ENCODE measurements at regions not wholly inside any gene's neighbourhood (a gene's known extent, or its start where the extent isn't known, plus 50 kb on each side); places are given as distances from the start of the nearest gene placed in this dataset.

- H3K23me2 ChIP-seq (ENCODE audit: low read depth, low read length), result no peaks in the 10 kb centered on the region
- CTCF ChIA-PET (ENCODE audit: partially characterized antibody), result no interaction called here
- 81% methylated on average over 3 of the region's 3 CpGs; no CpG with 5 or more reads in 1 of the 2 experiments for WGBS, 2 experiments (ENCODE audit: extremely low coverage in 1 of 2, insufficient coverage in 1 of 2, insufficient read length in 1 of 2, insufficient replicate concordance in 2 of 2, low coverage in 1 of 2, low lambda C conversion rate in 2 of 2, missing lambda C conversion rate in 1 of 2)
These were observed 147.3 kb upstream of the KCNJ18 start for GRCh38 chr17:21545064-21545463.

More at GRCh38 chr17:21545064-21545463, 147.3 kb upstream of the KCNJ18 start:
- H2BK120ac ChIP-seq (replicated peaks; ENCODE audit: low read depth, low read length), result no peak overlapping the region
- H3K9ac ChIP-seq (replicated peaks in 1 of 4; ENCODE audit: extremely low read depth in 1 of 4, low read depth in 3 of 4, low read length in 3 of 4), result no peak overlapping the region
- no peak overlapping the region for H2AK5ac ChIP-seq (ENCODE audit: low read depth, low read length)
- no peaks in the 10 kb centered on the region for H3K4me1 ChIP-seq (replicated peaks in 1 of 4; ENCODE audit: control insufficient read depth in 3 of 4, insufficient read depth in 4 of 4, low read length in 3 of 4)
- no peak overlapping the region for H3K4me2 ChIP-seq (ENCODE audit: insufficient read depth in 1 of 2, low read depth in 2 of 2, low read length in 2 of 2)
- H3K14ac ChIP-seq (ENCODE audit: insufficient read length), result no peak overlapping the region
- H3K27ac ChIP-seq (ENCODE audit: low read depth, low read length), result no peak overlapping the region
- H2BK20ac ChIP-seq (ENCODE audit: low read length), result no peak overlapping the region
- no peak overlapping the region for H3K23ac ChIP-seq (ENCODE audit: insufficient read length)
- no peaks in the 10 kb centered on the region for H3K36me3 ChIP-seq (ENCODE audit: control insufficient read depth in 2 of 4, insufficient read depth in 4 of 4, low read length in 3 of 4)
- no peak overlapping the region for H3K56ac ChIP-seq (replicated peaks; ENCODE audit: insufficient read length, low read depth, low read length)
- H4K5ac ChIP-seq (ENCODE audit: insufficient read length, low read depth, low read length), result no peak overlapping the region
- DNase-seq (ENCODE audit: low read depth in 1 of 2, low spot score in 2 of 2) (no peak), FAIRE-seq (no peak)
- TF ChIP-seq TEAD4 (IDR thresholded peaks at IDR 0.05; ENCODE audit: low read depth, low read length) (no peak), FOSL1 (IDR thresholded peaks at IDR 0.05; ENCODE audit: insufficient read depth, low read depth, low read length) (no peak), SAP30 (IDR thresholded peaks at IDR 0.05; ENCODE audit: insufficient read depth, insufficient replicate concordance, low read length) (no peak), JUND (IDR thresholded peaks at IDR 0.05; ENCODE audit: low read length) (no peak), RBBP5 (IDR thresholded peaks at IDR 0.05; ENCODE audit: borderline replicate concordance, low read depth, low read length) (no peak), SRF (IDR thresholded peaks at IDR 0.05; ENCODE audit: low read depth, low read length) (no peak), ATF2 (IDR thresholded peaks at IDR 0.05; ENCODE audit: low read length) (no peak), EZH2 (IDR thresholded peaks at IDR 0.05; ENCODE audit: low read depth, low read length, severe bottlenecking) (no peak), JUN (IDR thresholded peaks at IDR 0.05; ENCODE audit: low read depth, low read length) (no peak), SIX5 (IDR thresholded peaks at IDR 0.05; ENCODE audit: low read depth, low read length) (no peak), RNF2 (IDR thresholded peaks at IDR 0.05; ENCODE audit: borderline replicate concordance, low read depth, low read length, missing control alignments, poor library complexity, severe bottlenecking) (no peak)
- H4K20me1 ChIP-seq (replicated peaks in 1 of 2; ENCODE audit: control insufficient read depth in 1 of 2, insufficient read depth in 2 of 2, low read length in 2 of 2), result no peaks in the 10 kb centered on the region
- no peak overlapping the region for H2BK15ac ChIP-seq (ENCODE audit: low read length)
- H2BK5ac ChIP-seq (ENCODE audit: low read depth, low read length), result no peak overlapping the region
- H4K91ac ChIP-seq (replicated peaks; ENCODE audit: insufficient read length, low read length), result no peak overlapping the region
- H3K4me3 ChIP-seq (ENCODE audit: extremely low read depth in 1 of 4, insufficient read depth in 2 of 4, low read depth in 3 of 4, low read length in 4 of 4), result no peak overlapping the region
- H2AFZ ChIP-seq (ENCODE audit: low read length), result no peak overlapping the region
- no peak overlapping the region for H2BK12ac ChIP-seq (ENCODE audit: low read depth, low read length)
- POLR2A ChIA-PET (ENCODE audit: partially characterized antibody), result no interaction called here
- no peak overlapping the region for H3K18ac ChIP-seq (ENCODE audit: extremely low read depth, low read length)
- no peaks in the 10 kb centered on the region for H3K79me1 ChIP-seq (ENCODE audit: low read depth, low read length)
- no peak overlapping the region for H4K8ac ChIP-seq (ENCODE audit: extremely low read depth, insufficient read depth, low read length)
- H3K9me3 ChIP-seq (ENCODE audit: insufficient read depth in 2 of 2, low read depth in 1 of 2, low read length in 1 of 2), result peaks cover 59 to 75% of the 10 kb centered on the region in 2 experiments
- H3K4ac ChIP-seq (replicated peaks; ENCODE audit: insufficient read length, low read depth, low read length), result no peak overlapping the region
- H3K27me3 ChIP-seq (replicated peaks in 1 of 4; ENCODE audit: control insufficient read depth in 3 of 4, extremely low read depth in 1 of 4, insufficient read depth in 3 of 4, low read length in 3 of 4), result no peaks in the 10 kb centered on the region
- no peaks in the 10 kb centered on the region for H3K79me2 ChIP-seq (ENCODE audit: control insufficient read depth in 1 of 2, insufficient read depth in 2 of 2, low read length in 2 of 2)
